Activated T-helper 1 cell treated with anti-CD3 and anti-CD28 coated beads, Interleukin-12 subunit alpha, Interleukin-12 subunit beta, Interleukin-2, Interleukin-4 antibody, amounts not matched to agents 30 ng/mL and 10 ng/mL and 1 ng/mL, durations not matched to agents 14 hours and 24 hours and 36 hours (primary cell): ENCODE measurements at regions not wholly inside any gene's neighbourhood (a gene's known extent, or its start where the extent isn't known, plus 50 kb on each side); places are given as distances from the start of the nearest gene placed in this dataset.

Experiments
- DNase-seq: peaks from one replicate; pipeline ENCODE4 v3.0.0; 2021; ENCODE audit warnings: low spot score
- H3K27ac Mint-ChIP-seq: one replicate; pipeline ENCODE4 v1.8.0; 2021; ENCODE audit warnings: mild to moderate bottlenecking, mixed read lengths
- H3K27me3 Mint-ChIP-seq: one replicate; pipeline ENCODE4 v1.8.0; 2022; ENCODE audit warnings: mild to moderate bottlenecking, moderate library complexity, mixed read lengths; ENCODE audit not compliant: insufficient read depth
- H3K36me3 Mint-ChIP-seq: one replicate; pipeline ENCODE4 v1.8.0; 2021; ENCODE audit warnings: low read depth, mixed read lengths
- H3K4me1 Mint-ChIP-seq: one replicate; pipeline ENCODE4 v1.8.0; 2021; ENCODE audit warnings: low read depth, mixed read lengths
- H3K4me3 Mint-ChIP-seq: one replicate; pipeline ENCODE4 v1.8.0; 2021; ENCODE audit warnings: mild to moderate bottlenecking, moderate library complexity, mixed read lengths
- H3K9me3 Mint-ChIP-seq: one replicate; pipeline ENCODE4 v1.8.0; 2021; ENCODE audit warnings: mixed read lengths
- intact Hi-C: fragments of 100-400 bp; cut with micrococcal nuclease; formaldehyde crosslinking; loops from one replicate; pipeline ENCODE4 v1.15.1; 2024

DNA sequence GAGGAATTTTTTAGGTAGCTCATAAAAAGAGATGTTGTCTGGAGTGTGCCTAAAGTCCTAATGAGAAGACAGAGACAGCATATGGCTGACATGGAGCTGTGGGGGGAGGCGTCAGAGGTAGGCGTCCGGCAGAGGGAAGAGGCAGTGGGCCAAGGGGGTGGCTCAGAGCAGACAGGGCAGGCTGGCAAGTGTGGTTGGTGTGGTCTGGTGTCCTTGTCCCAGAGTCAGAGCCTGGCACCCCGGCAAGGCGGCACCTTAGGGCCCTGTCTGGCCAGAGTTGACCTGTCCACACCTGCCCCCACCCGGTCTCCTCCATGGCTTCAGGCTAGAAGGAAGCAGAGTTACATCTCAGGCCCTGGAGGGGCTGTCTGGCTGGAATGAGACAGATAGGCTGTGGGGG, 220.3 kb upstream of the ZNF32 start:
- peaks cover 1% of the 10 kb centered on the region for H3K27me3 Mint-ChIP-seq
- H3K36me3 Mint-ChIP-seq = no peaks in the 10 kb centered on the region
- H3K9me3 Mint-ChIP-seq = no peaks in the 10 kb centered on the region
- no peak overlapping the region for H3K27ac Mint-ChIP-seq
- DNase-seq = no peak
- H3K4me1 Mint-ChIP-seq = no peaks in the 10 kb centered on the region
- H3K4me3 Mint-ChIP-seq = no peak overlapping the region
- intact Hi-C loops = no loop called here

DNA sequence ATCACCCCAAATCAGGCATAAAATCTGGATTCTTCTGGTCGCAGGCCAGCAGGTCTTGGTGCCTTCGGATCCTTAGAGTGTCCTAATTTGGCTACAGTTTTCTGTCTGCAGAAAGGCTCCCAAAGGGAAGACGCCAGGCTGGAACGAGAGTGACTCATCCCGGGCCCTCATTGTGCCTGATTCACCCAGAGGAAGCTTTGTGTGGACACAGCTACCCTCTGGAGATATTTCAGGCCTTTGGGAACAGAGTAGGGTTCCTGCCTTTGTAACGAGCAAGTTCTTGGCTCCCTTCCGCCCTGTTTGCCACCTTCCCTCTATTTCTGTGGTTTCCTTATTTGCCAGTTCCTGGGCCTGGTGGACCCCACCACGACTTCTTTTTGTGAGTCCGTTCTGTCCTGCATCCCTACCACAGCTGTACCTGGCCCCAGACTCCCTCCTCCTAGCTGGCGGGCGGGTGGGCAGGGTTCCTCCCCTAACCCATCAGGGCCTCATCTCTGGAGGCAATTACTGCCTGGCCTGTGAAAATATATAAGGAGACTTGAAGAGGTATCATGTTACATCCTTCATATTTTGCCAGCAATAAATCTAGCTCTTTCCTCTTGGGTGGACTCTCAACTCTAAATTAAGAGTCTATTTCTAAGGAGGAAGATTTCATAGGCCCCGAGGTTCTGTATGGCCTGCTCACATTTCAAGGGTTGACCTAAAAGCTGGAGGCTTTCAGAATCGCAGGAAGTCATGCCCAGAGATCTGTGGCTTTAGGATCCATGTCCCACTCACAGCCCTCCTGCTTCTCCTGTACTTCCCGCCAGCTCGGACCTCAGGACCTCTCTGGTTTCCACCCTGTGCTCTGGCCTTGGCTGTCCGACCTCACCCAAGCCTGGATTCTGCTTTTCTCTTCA, 219.2 kb upstream of the ZNF32 start:
- no peaks in the 10 kb centered on the region for H3K9me3 Mint-ChIP-seq
- DNase-seq = no peak
- no peaks in the 10 kb centered on the region for H3K36me3 Mint-ChIP-seq
- no peak overlapping the region for H3K27ac Mint-ChIP-seq
- no peak overlapping the region for H3K4me3 Mint-ChIP-seq
- no peaks in the 10 kb centered on the region for H3K4me1 Mint-ChIP-seq
- peaks cover 1% of the 10 kb centered on the region for H3K27me3 Mint-ChIP-seq
- intact Hi-C loops = no loop called here

DNA sequence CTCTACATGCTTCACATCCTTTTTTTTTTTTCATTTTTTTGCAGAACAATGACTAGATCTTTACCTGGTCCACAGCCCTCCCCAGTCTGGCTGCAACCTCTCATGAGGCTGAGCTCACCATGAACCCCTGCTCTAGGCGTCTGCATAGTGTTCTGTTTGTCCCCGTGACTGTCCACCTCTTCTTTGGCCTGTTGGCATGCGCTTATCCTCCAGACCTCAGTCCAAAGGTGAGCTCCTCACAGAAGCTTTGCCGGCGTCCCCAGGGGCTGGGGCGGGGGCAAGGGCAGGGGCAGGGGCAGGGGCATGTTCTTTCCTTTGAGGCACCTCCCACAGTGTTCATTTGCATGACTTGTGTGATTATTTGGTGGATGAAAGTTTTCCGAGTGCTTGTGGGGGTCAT, 218.4 kb upstream of the ZNF32 start:
- intact Hi-C loops = no loop called here

DNA sequence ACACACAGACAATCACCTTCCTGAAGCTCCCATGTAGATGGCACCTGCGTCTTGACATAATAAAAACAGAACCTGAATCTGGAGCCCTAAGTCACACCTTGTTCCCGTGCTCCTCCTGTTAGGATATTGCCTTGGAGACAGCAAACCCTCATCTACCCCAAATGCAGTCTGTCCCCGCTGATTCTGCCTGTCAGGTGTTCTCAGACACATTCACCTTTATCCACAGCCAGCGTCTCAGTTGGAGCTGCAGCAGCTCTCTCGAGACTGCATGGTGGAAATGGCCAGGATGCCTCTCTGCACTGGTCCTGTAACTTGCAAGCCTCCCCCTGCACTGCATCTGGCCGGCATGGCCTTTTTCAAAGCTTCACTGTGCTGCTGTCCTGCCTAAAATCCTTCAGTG, 218.0 kb upstream of the ZNF32 start:
- no peaks in the 10 kb centered on the region for H3K36me3 Mint-ChIP-seq
- H3K27me3 Mint-ChIP-seq = peaks cover 1% of the 10 kb centered on the region
- H3K27ac Mint-ChIP-seq = no peak overlapping the region
- intact Hi-C loops = no loop called here
- no peak for DNase-seq
- no peak overlapping the region for H3K4me3 Mint-ChIP-seq
- no peaks in the 10 kb centered on the region for H3K9me3 Mint-ChIP-seq
- no peaks in the 10 kb centered on the region for H3K4me1 Mint-ChIP-seq

More for the DNA sequence above, 218.4 kb upstream of the ZNF32 start:
- Mint-ChIP-seq H3K27me3 (peaks cover 1% of the 10 kb centered on the region), H3K4me1 (no peaks in the 10 kb centered on the region), H3K4me3 (no peak overlapping the region), H3K36me3 (no peaks in the 10 kb centered on the region), H3K27ac (no peak overlapping the region), H3K9me3 (no peaks in the 10 kb centered on the region)
- DNase-seq = no peak

DNA sequence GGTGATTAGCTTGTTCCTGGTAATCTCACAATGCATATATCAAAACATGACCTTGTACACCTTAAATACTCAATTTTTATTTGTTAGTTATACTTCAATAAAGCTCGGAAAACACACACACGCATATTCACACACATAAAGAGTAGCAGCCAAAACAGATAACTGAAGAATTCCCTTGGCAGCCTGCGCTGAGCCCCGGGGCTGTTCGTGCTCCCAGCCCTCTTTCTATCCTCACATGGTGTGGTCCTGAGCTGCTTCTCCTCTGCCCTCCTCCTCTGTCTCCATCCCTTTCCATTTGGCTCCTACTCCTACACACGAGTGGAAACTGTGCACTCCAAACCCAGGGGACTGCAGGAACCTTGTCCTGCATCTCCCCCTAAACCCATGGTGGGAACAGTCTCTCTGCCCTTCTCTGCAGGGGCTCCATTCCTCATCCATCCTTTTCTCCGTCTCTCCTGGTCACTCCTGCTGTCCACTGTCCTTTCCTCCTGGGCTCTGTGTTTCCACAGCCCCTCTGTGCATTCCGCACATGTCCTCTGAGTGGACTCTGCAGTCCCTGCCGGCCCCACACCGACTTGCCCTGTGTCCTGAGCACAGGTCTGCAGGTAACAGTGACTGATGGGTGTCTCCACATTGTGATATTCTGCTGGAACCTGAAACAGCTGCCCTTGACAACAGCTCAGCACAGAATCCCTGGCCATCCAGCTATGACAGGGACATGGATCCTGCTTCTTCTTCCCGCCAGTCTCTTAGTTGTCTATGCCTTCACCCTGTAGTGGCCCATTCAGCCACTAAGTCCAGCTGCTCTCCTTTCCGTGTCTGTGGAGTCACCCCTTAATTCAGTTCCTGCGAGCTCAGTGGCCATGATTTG, 216.8 kb upstream of the ZNF32 start:
- intact Hi-C loops = no loop called here
- Mint-ChIP-seq H3K36me3 (no peaks in the 10 kb centered on the region), H3K4me1 (no peaks in the 10 kb centered on the region), H3K27ac (no peak overlapping the region), H3K4me3 (no peak overlapping the region), H3K9me3 (no peaks in the 10 kb centered on the region), H3K27me3 (no peaks in the 10 kb centered on the region)
- DNase-seq = no peak

DNA sequence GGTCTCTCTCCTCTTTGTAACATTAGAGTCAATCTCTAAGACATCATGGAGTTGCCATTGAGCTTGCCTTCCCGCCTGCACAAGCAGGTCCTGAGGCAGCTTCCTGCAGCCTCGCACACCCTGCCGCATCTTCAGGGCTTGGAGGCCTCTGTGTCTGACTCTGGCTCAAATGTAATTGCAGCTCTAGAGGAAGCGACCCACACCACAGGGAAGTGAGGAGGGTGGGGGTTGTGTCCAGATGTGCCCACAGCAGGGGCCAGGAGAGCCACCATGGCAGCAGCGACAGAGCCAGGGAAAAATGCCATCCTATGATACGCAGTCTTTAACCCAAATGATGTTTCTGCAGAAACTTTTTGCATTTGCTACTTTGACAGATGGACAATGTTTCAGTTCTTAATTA, 216.0 kb upstream of the ZNF32 start:
- intact Hi-C loops = no loop called here
- Mint-ChIP-seq H3K36me3 (no peaks in the 10 kb centered on the region), H3K27me3 (no peaks in the 10 kb centered on the region), H3K4me1 (no peaks in the 10 kb centered on the region), H3K4me3 (no peak overlapping the region), H3K27ac (no peak overlapping the region), H3K9me3 (no peaks in the 10 kb centered on the region)
- DNase-seq = no peak

DNA sequence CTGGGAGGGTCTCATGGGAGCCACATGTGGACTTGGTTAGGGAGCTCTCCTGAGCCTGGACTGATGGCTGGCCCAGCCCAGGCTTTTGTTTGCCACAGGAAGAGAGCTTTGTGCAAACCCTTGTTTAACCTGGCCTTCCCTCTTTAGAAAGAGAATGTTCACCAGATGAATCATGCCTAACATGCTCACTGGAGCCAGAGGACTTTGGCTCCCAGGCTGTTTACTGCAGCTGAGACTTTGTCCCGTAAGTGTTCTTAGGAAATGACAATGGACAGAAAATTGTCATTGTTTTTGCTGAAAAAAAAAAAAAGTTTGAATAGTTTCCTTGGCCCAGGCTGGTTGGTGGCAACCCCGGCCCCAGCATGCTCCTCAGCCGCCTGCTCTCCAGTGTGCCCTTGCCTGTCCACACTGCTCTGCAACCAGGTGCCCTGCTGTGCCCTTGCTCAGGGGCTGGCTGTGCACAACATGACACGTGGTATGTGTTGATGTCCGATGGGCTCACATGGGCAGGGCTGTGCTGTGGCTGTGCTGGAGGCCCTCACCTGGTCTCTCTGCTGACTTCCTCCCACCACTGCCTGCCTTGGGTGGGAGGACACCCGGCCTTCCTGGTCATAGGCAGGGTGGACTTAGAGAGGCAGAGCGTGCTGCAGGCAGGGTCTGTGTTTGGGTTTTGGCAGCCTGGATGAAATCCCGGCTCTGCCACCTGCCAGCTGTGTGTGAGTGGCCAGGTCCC, 215.3 kb upstream of the ZNF32 start:
- intact Hi-C loops = no loop called here
- no peak overlapping the region for H3K27ac Mint-ChIP-seq
- H3K36me3 Mint-ChIP-seq = no peaks in the 10 kb centered on the region
- no peak overlapping the region for H3K4me3 Mint-ChIP-seq
- no peaks in the 10 kb centered on the region for H3K4me1 Mint-ChIP-seq
- no peaks in the 10 kb centered on the region for H3K9me3 Mint-ChIP-seq
- no peak for DNase-seq
- H3K27me3 Mint-ChIP-seq = no peaks in the 10 kb centered on the region

DNA sequence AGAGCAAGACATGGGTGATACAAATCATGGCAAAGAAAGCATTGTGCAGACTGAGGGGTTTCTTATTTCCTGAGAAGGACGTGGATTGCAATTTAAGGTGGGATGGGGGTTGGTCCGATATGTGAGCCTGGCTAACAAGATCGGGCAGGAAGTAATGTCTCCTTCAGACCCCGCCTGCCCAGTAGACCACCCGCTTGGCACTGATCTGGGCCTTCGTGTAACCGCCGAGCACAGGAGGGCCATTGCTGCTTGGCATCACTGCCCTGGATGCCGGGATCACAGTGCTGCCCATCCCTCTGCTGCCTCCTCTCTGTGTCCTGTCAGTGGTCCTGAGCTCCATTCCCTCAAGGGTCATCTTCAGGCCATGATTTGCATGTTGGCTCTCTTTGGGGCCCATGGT, 214.6 kb upstream of the ZNF32 start:
- no peak overlapping the region for H3K4me3 Mint-ChIP-seq
- H3K4me1 Mint-ChIP-seq = no peaks in the 10 kb centered on the region
- no peaks in the 10 kb centered on the region for H3K36me3 Mint-ChIP-seq
- H3K9me3 Mint-ChIP-seq = no peaks in the 10 kb centered on the region
- intact Hi-C loops = no loop called here
- H3K27ac Mint-ChIP-seq = no peak overlapping the region
- peaks cover under 1% of the 10 kb centered on the region for H3K27me3 Mint-ChIP-seq
- DNase-seq = no peak

DNA sequence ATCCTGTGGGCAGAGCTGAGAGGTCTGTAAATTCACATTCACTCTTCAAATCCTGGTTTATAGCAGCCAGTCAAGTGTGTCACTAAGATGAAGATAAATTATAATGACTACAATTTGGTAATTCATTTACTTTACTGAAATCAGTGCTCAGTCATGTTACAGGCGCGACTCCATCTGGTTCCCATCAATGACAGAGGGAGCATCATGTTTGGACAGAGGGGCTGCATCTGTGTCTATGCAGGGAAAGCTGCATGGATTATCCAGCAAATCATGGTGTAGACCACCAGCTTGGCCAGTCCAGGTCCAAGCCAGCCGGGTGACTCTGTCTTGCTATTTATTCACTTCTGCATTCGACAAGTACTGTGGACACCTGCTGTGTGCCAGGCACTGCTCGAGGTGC, 214.1 kb upstream of the ZNF32 start:
- no peaks in the 10 kb centered on the region for H3K9me3 Mint-ChIP-seq
- H3K27ac Mint-ChIP-seq = no peak overlapping the region
- H3K27me3 Mint-ChIP-seq = peaks cover 4% of the 10 kb centered on the region
- no peak overlapping the region for H3K4me3 Mint-ChIP-seq
- H3K4me1 Mint-ChIP-seq = no peaks in the 10 kb centered on the region
- H3K36me3 Mint-ChIP-seq = no peaks in the 10 kb centered on the region
- intact Hi-C loops = no loop called here
- no peak for DNase-seq

DNA sequence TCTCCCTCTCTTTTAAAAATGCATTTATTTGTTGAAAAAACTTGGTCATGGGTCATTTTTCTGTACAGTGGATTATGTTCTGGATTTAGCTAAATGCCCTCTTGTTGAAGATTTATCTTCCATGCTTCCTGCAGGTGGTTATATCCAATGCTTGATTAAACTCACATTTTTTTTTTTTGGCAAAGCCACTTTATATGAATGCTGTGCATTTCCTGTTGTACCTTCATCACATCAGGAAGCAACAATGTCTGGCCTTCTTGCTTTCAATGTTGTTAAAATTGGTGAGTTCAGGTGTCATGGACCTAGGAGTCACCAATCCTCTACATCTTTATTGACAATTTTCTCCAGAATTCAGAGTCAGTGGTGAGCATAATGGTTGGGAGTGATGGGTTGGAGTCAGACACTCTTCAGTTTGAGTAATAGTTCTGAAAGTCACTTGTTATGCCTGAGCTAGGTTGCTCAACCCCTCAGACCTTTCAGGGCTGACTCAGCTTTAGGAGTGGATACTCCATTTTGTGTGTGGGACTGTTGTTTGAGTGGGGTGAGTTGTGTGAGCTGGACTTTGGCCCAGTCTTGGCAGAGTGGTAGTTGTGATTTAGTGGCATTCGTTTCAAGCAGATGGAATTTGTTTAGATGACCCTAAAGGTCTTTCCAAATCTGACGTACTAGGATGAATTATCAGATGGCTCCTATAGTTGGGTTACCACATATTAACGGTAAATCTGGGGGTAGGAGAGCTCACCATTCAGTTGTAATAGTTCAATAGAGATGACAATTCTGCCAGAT, 213.5 kb upstream of the ZNF32 start:
- Mint-ChIP-seq H3K4me1 (no peaks in the 10 kb centered on the region), H3K27me3 (peaks cover 6% of the 10 kb centered on the region), H3K4me3 (no peak overlapping the region), H3K9me3 (no peaks in the 10 kb centered on the region), H3K36me3 (no peaks in the 10 kb centered on the region), H3K27ac (no peak overlapping the region)
- intact Hi-C loops = no loop called here
- no peak for DNase-seq

DNA sequence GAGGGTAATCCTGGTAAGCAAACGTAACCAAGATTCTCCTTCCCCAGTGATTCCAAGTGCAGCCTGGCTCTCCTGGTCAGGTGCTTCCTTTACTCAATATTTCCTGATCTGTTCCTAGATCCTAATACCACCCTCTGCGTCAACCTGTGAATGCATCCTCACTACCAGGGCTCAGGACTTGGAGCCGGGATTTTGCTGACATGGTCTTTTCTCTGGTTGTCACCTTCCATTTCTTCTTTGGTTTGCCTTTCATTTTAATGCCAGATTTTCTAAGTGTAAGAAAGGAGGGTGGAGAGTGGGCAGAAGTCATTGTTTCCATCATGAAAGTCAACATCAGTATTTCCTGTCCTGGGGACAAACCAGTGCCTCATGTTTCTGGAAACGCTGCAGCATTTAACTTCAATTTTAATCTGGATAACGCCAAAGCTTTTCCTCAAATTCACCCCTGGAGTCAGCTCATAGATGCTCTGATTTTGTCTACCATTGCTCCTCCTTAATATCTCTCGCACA, 210.4 kb upstream of the ZNF32 start:
- Mint-ChIP-seq H3K4me3 (no peak overlapping the region), H3K9me3 (no peaks in the 10 kb centered on the region), H3K4me1 (no peaks in the 10 kb centered on the region), H3K27ac (no peak overlapping the region), H3K27me3 (peaks cover 9% of the 10 kb centered on the region), H3K36me3 (no peaks in the 10 kb centered on the region)
- intact Hi-C loops = no loop called here
- no peak for DNase-seq

DNA sequence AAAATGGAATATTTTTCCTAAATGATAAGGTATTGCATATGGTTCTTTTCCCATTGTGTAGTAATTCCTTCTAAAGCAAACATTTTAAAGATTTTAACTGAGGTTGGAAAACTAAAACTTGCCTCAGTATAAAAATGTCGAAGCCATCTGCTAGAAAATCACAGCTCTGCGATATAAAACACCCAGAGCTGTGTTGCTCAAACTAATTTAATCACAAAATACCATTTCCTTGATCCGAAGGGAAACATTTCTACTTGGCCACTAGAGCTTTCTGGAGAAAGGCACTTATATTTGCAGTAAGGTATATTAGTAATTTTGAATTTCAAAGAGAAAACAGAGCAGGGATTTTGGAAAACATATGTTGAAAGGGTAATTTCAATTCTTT, 209.2 kb upstream of the ZNF32 start:
- no peak for DNase-seq
- Mint-ChIP-seq H3K9me3 (no peaks in the 10 kb centered on the region), H3K27ac (no peak overlapping the region), H3K36me3 (no peaks in the 10 kb centered on the region), H3K27me3 (peaks cover 9% of the 10 kb centered on the region), H3K4me3 (no peak overlapping the region), H3K4me1 (no peaks in the 10 kb centered on the region)
- intact Hi-C loops = no loop called here
